Sigmoid colon (tissue), 4 donors: ENCODE measurements at regions not wholly inside any gene's neighbourhood (a gene's known extent, or its start where the extent isn't known, plus 50 kb on each side); places are given as distances from the start of the nearest gene placed in this dataset.

ENCODE experiments used
- CTCF ChIP-seq, 4 experiments: fragments of 450-650 bp in 3 of 4; fragments of 200-600 bp in 1 of 4; IDR thresholded peaks; one replicate each; pipeline ENCODE4 v1.5.1; 2016 to 2019; ENCODE audit warnings: antibody characterized with exemption in 4 of 4, mild to moderate bottlenecking in 3 of 4, moderate library complexity in 2 of 4
- EP300 ChIP-seq, 4 donors: sonication (generic); formaldehyde crosslinking; IDR thresholded peaks; one replicate each; pipeline ENCODE4 v1.6.1; 2017; ENCODE audit warnings: antibody characterized with exemption in 4 of 4
- POLR2A ChIP-seq, 2 donors: fragments of 450-650 bp; IDR thresholded peaks; one replicate each; pipeline ENCODE4 v1.6.1; 2016; ENCODE audit warnings: antibody characterized with exemption in 2 of 2, mild to moderate bottlenecking in 2 of 2, moderate library complexity in 2 of 2
- POLR2AphosphoS5 ChIP-seq, 4 donors: sonication (generic); formaldehyde crosslinking; IDR thresholded peaks; one replicate each; pipeline ENCODE4 v1.6.1; 2017; ENCODE audit warnings: antibody characterized with exemption in 4 of 4

- no peak for TF ChIP-seq POLR2A (IDR thresholded peaks at IDR 0.05)
- no peak for TF ChIP-seq CTCF (IDR thresholded peaks at IDR 0.05)
- no peak for TF ChIP-seq POLR2AphosphoS5 (IDR thresholded peaks at IDR 0.05)
- TF ChIP-seq EP300 (IDR thresholded peaks at IDR 0.05): no peak
These were observed 64.6 kb upstream of the KCNMA1 start for GRCh38 chr10:77702166-77702565.
